Glutamatergic neuron (in vitro differentiated cells): ENCODE measurements at regions not wholly inside any gene's neighbourhood (a gene's known extent, or its start where the extent isn't known, plus 50 kb on each side); places are given as distances from the start of the nearest gene placed in this dataset.

Experiments
- DNase-seq: peaks from one replicate; pipeline ENCODE4 v3.0.0; 2022
- H3K27ac Mint-ChIP-seq: one replicate; pipeline ENCODE4 v1.8.0; 2020; ENCODE audit warnings: mild to moderate bottlenecking, mixed read lengths, inconsistent platforms; ENCODE audit not compliant: unreplicated experiment
- H3K27me3 Mint-ChIP-seq: one replicate; pipeline ENCODE4 v1.8.0; 2020; ENCODE audit warnings: mild to moderate bottlenecking, moderate library complexity, mixed read lengths, inconsistent platforms; ENCODE audit not compliant: unreplicated experiment
- H3K36me3 Mint-ChIP-seq: one replicate; pipeline ENCODE4 v1.8.0; 2020; ENCODE audit warnings: mild to moderate bottlenecking, mixed read lengths, inconsistent platforms; ENCODE audit not compliant: unreplicated experiment
- H3K4me1 Mint-ChIP-seq: one replicate; pipeline ENCODE4 v1.8.0; 2020; ENCODE audit warnings: mild to moderate bottlenecking, low read depth, mixed read lengths, inconsistent platforms; ENCODE audit not compliant: unreplicated experiment
- H3K4me3 Mint-ChIP-seq: one replicate; pipeline ENCODE4 v1.8.0; 2020; ENCODE audit warnings: mild to moderate bottlenecking, mixed read lengths, inconsistent platforms; ENCODE audit not compliant: unreplicated experiment
- H3K9me3 Mint-ChIP-seq: one replicate; pipeline ENCODE4 v1.8.0; 2020; ENCODE audit warnings: mild to moderate bottlenecking, moderate library complexity, mixed read lengths, inconsistent platforms; ENCODE audit not compliant: unreplicated experiment
- CTCF ChIP-seq: fragments of 200-600 bp; sonication (generic); IDR thresholded peaks from one replicate; pipeline ENCODE4 v1.5.0; 2021; ENCODE audit not compliant: partially characterized antibody, unreplicated experiment

GRCh38 chr18:38221476-38222100 lies 656.0 kb upstream of the CELF4 start:
- Mint-ChIP-seq H3K9me3 (no peaks in the 10 kb centered on the region), H3K4me1 (no peaks in the 10 kb centered on the region), H3K36me3 (no peaks in the 10 kb centered on the region), H3K27ac (no peak overlapping the region), H3K4me3 (no peak overlapping the region), H3K27me3 (peaks cover 3% of the 10 kb centered on the region)
- TF ChIP-seq CTCF = no peak
- DNase-seq = peak; percentile 13

- H3K27me3 Mint-ChIP-seq = no peaks in the 10 kb centered on the region
- H3K27ac Mint-ChIP-seq = no peak overlapping the region
- H3K36me3 Mint-ChIP-seq = no peaks in the 10 kb centered on the region
- no peaks in the 10 kb centered on the region for H3K9me3 Mint-ChIP-seq
- DNase-seq = no peak
- no peak overlapping the region for H3K4me3 Mint-ChIP-seq
- no peak for TF ChIP-seq CTCF
- H3K4me1 Mint-ChIP-seq = no peaks in the 10 kb centered on the region
Measured at GRCh38 chr18:38198956-38199355, 633.4 kb upstream of the CELF4 start.

- DNase-seq = no peak
- no peak for TF ChIP-seq CTCF
- no peaks in the 10 kb centered on the region for H3K27me3 Mint-ChIP-seq
- H3K9me3 Mint-ChIP-seq = no peaks in the 10 kb centered on the region
- no peak overlapping the region for H3K4me3 Mint-ChIP-seq
- H3K36me3 Mint-ChIP-seq = no peaks in the 10 kb centered on the region
- H3K27ac Mint-ChIP-seq = no peak overlapping the region
- no peaks in the 10 kb centered on the region for H3K4me1 Mint-ChIP-seq
Measured at GRCh38 chr18:38198526-38198925, 632.9 kb upstream of the CELF4 start.

GRCh38 chr18:38186491-38186890 lies 620.9 kb upstream of the CELF4 start:
- Mint-ChIP-seq H3K9me3 (peaks cover 2% of the 10 kb centered on the region), H3K27me3 (no peaks in the 10 kb centered on the region), H3K27ac (no peak overlapping the region), H3K4me3 (no peak overlapping the region), H3K36me3 (peaks cover 6% of the 10 kb centered on the region), H3K4me1 (no peaks in the 10 kb centered on the region)
- TF ChIP-seq CTCF = no peak
- DNase-seq = no peak

- Mint-ChIP-seq H3K4me1 (peaks cover 11% of the 10 kb centered on the region), H3K27ac (peak overlapping the region; percentile 10), H3K27me3 (no peaks in the 10 kb centered on the region), H3K4me3 (peak overlapping the region; percentile 25), H3K9me3 (no peaks in the 10 kb centered on the region), H3K36me3 (no peaks in the 10 kb centered on the region)
- TF ChIP-seq CTCF = no peak
- no peak for DNase-seq
Measured at GRCh38 chr18:38174594-38174993, 609.0 kb upstream of the CELF4 start.
